IPS-NIHi7 (cell line): ENCODE measurements at regions not wholly inside any gene's neighbourhood (a gene's known extent, or its start where the extent isn't known, plus 50 kb on each side); places are given as distances from the start of the nearest gene placed in this dataset.

Experiments used
- DNase-seq: peaks from one replicate; pipeline ENCODE4 v3.0.0; 2012; ENCODE audit warnings: mixed read lengths; ENCODE audit errors: extremely low spot score

DNA sequence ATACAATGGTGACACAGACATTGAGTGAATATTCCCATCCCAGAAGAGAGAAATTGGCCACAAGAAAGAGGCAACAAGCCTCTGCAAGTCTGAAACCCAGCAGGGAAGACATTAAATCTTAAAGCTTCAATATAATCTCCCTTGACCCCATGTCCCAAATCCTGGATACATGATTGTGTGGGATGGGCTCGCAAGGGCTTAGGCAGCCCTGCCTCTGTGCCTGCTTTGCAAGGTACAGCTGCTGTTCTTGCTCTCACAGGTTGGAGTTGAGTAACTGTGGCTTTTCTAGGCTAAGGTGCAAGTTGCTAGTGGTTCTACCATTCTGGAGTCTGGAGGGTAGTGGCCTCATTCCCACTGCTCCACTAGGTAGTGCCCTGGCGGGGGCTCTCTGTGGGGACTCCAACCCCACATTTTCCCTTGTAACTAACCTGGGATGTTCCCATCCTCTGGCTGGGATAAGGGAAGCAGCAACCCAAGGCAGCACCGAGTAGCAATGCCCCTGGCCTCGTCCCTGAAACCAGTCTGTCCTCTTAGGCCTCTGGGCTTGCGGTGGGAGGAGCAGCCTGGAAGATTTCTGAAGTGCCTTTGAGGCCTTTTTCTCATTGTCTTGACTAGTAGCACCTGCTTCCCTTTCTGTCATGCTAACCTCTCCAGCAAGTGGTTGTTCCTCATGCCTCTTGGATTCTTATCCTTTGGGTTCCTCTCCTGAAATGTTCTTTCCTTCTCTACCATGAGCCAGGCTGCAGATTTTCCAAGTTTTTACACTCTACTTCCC lies 90.0 kb downstream of the FAM174B start:
- no peak for DNase-seq

DNA sequence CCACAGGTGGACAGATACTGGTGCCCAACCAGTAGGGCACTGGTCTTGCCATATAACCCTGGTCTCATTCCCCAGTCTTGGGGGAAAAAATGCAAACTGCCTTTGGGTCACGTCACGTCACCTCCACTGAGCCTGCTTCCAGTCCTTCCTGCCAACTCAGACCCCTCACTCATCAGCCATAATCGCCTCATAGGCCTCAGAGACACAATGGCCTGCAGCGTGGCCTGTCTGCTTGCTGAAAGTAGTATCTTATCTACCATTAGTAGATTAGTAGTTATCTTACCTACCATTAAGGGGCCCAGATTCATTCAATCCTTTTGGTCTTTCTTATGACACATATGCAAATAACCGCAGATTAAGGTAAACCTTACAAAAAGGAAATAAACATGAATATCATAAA lies 93.8 kb downstream of the FAM174B start:
- DNase-seq: no peak

DNA sequence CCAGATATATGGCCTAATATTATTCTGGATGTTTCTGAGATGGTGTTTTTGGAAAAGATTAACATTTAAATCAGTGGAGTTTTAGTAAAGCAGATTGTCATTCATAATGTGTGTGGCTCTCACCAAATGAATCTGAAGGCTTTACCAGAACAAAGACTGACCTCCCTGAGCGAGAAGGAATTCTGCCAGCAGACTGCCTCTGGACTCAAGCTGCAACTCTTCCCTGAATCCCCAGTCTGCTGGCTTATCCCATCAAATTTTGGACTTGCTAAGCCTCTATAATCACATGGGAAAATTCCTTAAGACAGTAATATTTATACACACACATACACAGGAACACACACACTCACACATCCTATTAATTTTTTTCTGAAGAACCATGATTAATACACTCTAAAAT lies 102.3 kb downstream of the FAM174B start:
- no peak for DNase-seq

DNA sequence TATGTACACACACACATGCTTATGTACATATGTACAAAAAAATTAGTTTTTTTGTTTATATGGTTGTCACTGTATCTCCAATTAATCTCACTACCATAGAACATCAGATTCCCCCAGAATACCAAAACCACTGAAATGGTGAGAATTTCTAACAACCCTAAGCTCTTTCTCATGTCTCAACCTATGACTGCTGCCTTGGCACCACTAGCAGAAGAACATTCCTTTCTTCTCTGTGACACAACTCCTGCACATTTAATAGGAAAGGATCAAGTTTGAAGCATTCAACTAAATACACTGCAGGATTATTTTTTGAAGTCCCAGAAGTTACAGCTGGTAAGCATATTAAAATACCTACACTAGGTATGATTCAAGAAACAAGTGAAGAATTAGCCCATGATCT lies 109.6 kb downstream of the FAM174B start:
- no peak for DNase-seq

DNA sequence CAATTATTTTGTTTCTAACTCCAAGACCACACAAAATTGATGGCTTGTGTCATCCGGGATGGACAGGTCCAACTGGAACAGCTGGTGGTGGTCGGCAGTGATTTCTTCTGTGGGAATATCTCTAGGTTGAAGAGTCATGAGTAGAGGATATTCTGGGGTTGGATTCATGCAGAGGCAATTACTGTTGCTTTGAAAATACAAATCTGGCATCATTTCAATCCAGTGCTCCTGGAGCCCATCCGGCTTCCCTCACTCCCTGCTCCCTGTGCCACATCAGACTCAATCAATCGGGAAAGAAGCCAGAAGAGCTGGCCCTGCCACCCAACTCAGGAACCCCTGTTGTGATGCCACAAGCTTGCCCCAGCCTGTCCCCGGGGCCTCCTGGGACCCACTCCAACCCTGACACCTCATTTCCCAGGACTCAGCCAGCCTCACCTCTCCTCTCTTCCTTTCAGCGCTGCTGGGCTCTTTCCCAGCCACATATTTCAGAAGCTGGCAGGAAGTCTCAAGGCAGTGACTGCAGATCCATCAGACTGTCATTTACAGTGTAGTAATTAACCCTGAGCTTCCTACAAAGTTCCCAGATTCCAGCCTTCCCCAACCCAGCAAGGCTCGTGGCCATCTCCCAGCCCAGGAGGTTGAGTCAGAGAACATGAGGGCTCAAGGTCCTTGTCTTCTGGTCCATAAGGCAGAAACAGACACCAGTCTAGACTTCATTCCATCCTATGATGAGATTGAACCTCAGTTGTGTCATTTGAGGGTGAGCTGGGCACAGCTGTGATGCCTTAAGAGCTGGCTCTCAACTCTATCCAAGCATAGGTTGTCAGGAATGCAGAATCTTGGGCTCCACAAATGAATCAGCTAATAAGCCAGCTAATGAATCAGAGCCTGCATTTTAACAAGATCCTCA lies 114.0 kb downstream of the FAM174B start:
- no peak for DNase-seq

DNA sequence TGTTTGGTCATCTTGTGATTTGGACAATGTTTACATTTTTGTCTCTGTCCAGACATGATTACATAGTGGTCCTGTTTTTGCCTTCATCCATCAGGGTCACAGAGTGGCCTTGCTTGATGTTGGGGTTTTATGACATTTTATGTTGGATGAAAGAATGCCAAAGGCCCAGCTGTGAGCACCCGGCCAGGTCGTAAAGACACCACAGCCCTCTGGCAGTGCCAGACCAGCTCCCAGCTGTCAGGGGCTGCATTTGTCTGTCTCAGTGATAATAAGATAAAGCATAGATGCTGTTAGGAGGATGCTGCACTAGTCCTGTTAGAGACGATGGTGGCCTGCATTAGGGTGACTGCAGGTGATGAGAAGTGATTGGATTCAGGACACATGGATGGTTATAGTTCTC lies 117.5 kb downstream of the FAM174B start:
- no peak for DNase-seq

DNA sequence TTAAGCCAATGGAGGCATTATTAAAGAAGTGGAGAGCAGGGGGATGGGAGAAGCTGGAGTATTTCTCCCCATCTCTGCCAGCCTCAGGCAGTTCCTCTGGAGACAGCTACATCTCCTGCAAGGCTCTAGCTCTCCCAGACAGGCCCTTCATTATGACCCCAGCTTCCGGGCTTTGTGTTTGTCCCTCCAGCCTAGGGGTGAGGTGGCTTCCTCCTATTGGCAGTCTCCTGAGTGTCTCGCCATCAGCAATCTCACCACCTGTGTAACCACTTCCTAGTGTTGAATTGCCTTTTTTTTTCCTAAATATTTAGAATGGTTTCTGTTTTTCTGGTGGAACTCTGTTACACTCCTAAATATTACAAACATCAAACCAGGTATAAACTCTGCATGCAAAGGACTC lies 122.3 kb downstream of the FAM174B start:
- DNase-seq: no peak

DNA sequence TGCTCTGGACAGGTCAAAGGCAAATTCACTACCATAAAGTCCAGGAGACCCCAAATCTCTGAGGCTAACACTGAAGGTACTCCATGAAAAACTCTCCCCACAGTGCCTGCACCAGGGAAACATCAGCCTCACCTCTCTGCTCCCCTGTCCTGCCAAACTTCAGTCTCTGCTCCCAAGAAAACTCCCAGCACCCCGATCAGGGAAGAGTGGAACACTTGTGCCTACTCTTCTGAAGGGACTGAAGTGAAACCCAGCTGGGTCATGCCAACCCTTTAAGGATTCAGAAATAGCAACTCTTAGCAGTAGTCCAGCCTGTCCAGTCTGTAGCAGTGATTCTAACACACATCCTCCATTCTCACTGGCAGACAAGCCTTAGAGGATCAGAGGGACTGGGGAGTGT lies 124.2 kb downstream of the FAM174B start:
- no peak for DNase-seq

DNA sequence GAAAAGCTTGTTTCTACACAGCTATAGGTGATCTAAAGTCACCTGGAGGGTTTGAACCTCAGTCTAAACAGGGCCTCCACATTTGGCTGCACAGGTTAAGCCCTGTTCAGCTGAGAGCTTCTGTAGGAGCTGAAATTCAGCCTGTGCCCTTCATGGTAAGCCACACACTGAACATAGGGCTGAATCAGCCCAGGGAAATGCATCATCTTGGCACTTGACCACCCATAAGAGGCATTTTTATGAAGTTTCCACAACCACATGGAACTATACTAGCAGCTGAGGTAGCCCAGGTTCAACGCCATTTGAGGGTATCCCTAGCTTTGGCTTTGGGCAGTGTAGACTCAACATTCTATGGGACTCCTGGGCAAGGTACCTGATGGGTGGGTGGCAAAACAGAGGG lies 126.8 kb downstream of the FAM174B start:
- no peak for DNase-seq

DNA sequence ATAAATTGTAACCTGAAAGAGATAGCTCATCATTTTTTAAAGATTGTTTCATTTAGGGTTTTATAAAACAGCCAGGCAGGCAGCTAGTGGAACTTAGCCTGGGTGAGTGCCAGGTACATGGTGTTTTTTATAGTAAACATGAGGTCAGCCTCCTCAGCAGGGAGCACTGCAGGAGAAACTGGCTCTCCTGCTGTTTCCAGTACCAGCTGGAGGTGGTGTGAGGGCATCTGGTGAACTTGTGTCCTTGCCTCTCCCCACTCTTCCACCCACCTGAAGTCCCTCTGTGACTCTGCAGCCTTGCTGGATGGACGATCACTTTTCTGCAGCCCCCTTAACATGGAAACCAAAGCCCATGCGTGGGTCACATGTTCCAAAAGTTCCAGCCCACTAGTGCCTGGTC lies 128.4 kb downstream of the FAM174B start:
- DNase-seq: no peak

DNA sequence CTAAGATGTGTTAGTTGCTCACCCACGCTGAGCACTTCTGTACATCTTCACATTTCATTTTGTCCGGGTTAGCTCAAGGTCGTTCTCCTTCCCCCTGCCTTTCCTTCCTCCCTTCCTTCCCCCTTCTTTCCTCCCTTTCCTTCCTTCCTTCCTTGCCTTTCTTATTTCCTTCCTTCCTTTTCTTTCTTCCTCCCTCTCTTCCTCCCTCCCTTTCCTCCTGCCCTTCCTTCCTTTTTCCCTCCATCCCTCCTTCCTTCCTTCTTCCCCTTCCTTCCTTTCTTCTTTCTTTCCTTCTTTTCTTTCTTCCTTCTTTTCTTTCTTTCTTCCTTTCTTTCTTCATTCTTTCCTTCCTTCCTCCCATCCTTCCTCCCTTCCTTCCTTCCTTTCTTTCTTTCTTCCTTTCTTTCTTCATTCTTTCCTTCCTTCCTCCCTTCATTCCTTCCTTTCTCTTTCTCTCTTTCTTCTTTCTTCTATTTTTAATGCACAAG lies 129.8 kb downstream of the FAM174B start:
- no peak for DNase-seq

DNA sequence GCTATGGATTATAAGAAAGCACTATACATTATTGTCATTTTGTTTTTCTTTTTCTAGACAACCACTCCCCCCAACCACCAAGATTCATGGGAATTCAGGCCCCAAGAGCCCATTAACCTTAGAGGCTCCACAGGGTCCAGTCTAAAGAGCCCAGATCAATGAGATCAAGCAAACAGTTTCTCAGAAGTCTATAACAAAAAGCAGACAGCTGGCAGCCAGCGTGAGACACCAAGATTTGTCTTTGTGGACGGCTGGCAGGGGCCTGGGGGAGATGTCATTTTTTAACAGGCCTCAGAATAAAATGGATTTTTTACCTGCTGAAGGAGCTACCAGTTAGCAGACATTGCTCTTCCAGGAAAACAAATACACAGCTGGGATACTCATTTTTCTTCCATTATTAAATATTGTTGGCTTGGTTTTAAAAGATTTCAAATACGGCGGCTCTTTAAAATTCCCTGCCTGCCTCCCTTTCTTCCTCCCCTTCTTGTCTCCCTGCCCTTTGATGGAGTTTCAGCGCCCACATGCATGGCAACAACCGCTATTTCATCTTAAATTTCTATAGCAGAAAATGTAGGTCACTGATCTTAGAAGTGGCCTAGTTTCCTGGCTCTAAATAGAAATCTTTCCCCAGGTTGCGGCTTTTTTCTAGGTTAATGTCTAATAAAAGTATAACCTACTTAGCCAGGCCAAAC lies 130.6 kb downstream of the FAM174B start:
- DNase-seq: no peak

DNA sequence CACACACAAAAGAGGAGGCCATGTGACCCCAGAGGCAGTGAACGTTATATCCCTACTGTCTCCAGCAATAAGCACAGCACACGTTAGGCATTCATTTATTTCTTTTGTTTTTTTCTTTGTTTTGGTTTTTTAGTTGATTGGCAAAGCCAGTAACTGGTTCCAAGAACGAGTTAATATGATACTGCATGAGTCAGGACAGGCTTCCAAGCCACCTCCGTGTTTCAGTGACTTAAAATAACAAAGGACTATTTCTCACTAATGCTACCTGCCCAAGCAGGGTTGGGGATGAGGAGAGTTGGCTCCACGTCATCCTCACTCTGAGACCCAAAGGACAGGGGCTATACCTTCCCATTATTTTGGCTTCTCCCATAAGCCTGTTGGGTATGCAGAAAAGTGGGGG lies 130.5 kb downstream of the ST8SIA2 start:
- no peak for DNase-seq

DNA sequence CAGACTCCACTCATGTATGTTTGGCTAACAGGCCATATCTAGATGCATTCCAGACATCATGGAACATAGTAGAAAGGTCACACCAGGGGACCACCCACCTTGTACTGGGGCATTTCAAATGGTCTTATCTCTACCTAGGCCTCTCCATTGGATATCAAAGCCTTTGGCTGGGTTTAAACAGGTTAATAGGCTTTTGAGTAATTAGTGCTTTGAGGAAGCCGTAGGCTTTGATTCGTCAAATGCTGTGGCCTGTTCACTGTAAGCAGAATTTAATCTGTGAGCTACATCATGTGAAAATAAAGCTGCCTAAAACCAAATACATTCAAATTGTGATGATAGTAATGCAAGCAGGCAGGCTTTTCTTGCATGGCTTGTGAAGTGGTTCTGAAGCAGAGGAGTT lies 129.5 kb downstream of the ST8SIA2 start:
- DNase-seq: no peak

DNA sequence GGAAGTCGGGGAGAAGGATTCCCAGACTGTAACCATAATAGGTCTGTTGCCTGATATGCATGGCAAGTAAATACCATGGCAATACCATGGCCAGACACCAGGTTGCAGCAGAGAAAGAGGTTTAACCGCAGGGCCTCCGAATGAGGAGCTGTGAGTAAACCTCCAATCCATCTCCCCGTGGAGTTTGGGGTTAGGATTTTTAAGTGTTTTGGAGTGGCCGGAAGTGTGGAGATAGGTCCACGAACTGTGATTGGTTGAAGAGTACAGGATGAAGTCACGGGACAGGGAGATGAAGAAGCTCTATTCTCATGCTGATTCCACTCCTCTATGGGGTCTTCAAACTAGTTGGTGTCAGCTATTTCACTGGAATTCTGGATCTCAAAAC lies 127.9 kb downstream of the ST8SIA2 start:
- peak; percentile 80 for DNase-seq

DNA sequence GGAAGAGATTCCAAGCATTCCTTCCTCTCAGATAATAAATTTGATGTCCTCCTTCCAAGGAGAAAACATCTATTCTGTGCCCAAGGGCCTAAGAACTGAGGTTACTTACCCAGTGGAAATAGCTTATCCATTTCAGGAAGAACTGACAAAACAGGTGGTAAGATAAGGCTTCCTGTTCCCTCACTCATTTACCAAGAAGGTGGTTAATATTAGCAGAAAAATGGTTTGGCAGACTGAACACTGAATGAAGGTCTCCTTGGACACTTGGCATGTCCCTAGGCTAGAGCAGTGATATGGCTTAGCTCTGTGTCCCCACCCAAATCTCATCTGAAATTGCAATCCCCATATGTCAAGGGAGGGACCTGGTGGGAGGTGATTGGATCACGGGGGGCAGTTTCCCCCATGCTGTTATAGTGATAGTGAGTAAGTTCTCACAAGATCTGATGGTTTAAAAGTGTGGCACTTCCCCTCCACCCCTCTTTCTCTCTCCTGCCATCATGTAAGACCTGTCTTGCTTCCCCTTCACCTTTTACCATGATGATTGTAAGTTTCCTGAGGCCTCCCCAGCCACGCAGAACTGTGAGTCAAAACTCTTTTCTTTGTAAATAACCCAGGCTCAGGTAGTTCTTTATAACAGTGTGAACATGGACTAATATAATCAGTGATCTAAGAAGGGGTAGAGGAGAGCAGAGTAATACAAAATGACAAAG lies 127.4 kb downstream of the ST8SIA2 start:
- DNase-seq: no peak

DNA sequence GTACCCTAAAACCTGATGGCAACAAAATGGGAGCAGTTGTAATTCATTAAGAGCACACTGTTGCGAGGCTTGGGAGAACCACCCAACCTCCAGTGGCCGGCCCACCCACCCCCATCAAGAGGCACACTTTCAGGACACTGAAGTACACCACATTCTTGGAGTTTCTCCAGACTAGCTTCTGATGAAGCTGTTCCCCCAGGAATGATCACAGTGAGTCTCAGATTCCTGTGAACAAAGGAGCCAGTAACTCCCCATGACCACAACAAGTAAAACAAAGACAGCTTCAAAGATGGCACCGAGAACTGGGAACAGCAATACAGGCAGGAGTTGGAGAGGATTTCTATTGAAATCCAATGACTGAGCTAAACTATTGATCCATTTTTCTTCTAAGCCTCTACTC lies 126.0 kb downstream of the ST8SIA2 start:
- no peak for DNase-seq
